NCI-H2227 (cell line): ENCODE measurements at regions not wholly inside any gene's neighbourhood (a gene's known extent, or its start where the extent isn't known, plus 50 kb on each side); places are given as distances from the start of the nearest gene placed in this dataset.
"Not testable (repeated sequence)": the region's sequence is repeated elsewhere in the genome, so short reads cannot be mapped to it uniquely, and the experiment has no call there.

Experiments
- DNase-seq: peaks from one replicate; lab custom pipeline; 2025; ENCODE audit not compliant: unreplicated experiment; lab: John Stamatoyannopoulos, UW

GRCh38 chr4:71081192-71081591, 87.7 kb downstream of the DCK start:
- no peak for DNase-seq

- no peak for DNase-seq
Observed at GRCh38 chr4:71093745-71094144, 100.3 kb downstream of the DCK start.

GRCh38 chr4:71094201-71094600, 100.8 kb downstream of the DCK start:
- DNase-seq, result no peak

- DNase-seq, result no peak
Observed at GRCh38 chr4:71095141-71095540, 101.7 kb downstream of the DCK start.

- DNase-seq, result no peak
Observed at GRCh38 chr4:71095545-71095944, 102.1 kb downstream of the DCK start.

- DNase-seq, result no peak
Observed at GRCh38 chr4:71107726-71108125, 114.3 kb downstream of the DCK start.

GRCh38 chr4:71110499-71110898, 117.0 kb downstream of the DCK start:
- no peak for DNase-seq

GRCh38 chr4:71111133-71111532, 117.7 kb downstream of the DCK start:
- not testable (repeated sequence) for DNase-seq

- DNase-seq, result no peak
Observed at GRCh38 chr4:71113294-71113693, 119.8 kb downstream of the DCK start.

GRCh38 chr4:71120831-71121524, 127.5 kb downstream of the DCK start:
- no peak for DNase-seq

- DNase-seq, result no peak
Observed at GRCh38 chr4:71123951-71124350, 130.5 kb downstream of the DCK start.

GRCh38 chr4:71125137-71125536, 131.7 kb downstream of the DCK start:
- no peak for DNase-seq

GRCh38 chr4:71126719-71127118, 133.3 kb downstream of the DCK start:
- no peak for DNase-seq

GRCh38 chr4:71130827-71131603, 137.6 kb downstream of the DCK start:
- DNase-seq, result no peak

GRCh38 chr4:71132486-71132885, 139.0 kb downstream of the DCK start:
- DNase-seq, result no peak

- no peak for DNase-seq
Observed at GRCh38 chr4:71133491-71133890, 140.0 kb downstream of the DCK start.

GRCh38 chr4:71136071-71136470, 142.6 kb downstream of the DCK start:
- DNase-seq, result no peak

- no peak for DNase-seq
Observed at GRCh38 chr4:71138007-71138615, 144.7 kb downstream of the DCK start.

GRCh38 chr4:71140563-71140962, 147.1 kb downstream of the DCK start:
- no peak for DNase-seq

GRCh38 chr4:71141125-71141524, 147.7 kb downstream of the DCK start:
- no peak for DNase-seq

GRCh38 chr4:71147261-71147660, 153.8 kb downstream of the DCK start:
- DNase-seq, result no peak

- no peak for DNase-seq
Observed at GRCh38 chr4:71148545-71148944, 155.1 kb downstream of the DCK start.
